ENCODE measurements at regions not wholly inside any gene's neighbourhood (a gene's known extent, or its start where the extent isn't known, plus 50 kb on each side); places are given as distances from the start of the nearest gene placed in this dataset.

- TF ChIP-seq CTCF (IDR thresholded peaks at IDR 0.05): no peak
- no peak for TF ChIP-seq POLR2AphosphoS5 (IDR thresholded peaks at IDR 0.05)
- no peak for TF ChIP-seq POLR2A (IDR thresholded peaks at IDR 0.05; ENCODE audit: low read depth)
Observed at GRCh38 chr17:20926532-20926931, 116.3 kb downstream of the USP22 start.

All from esophagus muscularis mucosa (tissue), 3 donors.